GM21447 (cell line): ENCODE measurements at regions not wholly inside any gene's neighbourhood (a gene's known extent, or its start where the extent isn't known, plus 50 kb on each side); places are given as distances from the start of the nearest gene placed in this dataset.

Experiments used
- ATAC-seq: cut with Tn5 transposase; IDR thresholded peaks from one replicate; pipeline ENCODE4 v1.9.1; 2021; ENCODE audit not compliant: unreplicated experiment

DNA sequence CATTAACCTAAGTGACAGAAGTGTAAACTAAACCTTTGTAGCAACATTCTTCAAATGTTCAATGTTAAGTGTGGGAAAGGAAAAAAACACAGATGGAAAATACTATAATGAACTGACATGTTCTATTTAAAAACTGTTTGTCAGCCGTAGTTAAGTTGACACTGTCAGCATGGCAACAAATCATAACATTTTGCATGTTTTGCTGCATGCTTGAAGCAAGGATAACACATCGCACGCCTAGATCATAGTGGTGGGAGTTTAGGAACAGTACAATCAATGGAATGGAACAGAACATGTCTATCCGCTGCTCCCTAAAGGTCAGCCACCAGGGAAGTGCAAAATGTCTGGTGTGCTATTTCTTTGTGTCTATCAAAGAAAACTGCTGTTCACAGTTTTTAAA is 62.5 kb upstream of the ESRRG start:
- ATAC-seq = no peak

DNA sequence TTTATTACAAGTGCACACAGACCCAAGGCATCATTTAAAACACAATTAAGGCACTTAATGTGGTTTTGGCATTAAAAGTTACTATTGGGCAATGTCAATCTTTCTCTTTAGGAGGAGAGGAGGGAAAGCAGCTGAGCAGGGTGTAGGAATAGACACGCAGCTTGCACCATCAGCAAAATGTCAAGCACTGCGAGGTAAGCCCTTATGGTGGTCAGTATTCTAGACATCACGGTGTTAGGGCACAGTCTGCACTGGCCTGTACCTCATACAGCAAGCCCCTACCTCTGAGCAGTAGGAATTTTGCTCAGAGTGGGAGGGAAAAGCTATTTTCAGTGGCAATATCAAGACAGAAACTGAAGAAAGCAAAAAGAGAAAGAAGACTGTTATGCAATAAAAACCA is 62.0 kb upstream of the ESRRG start:
- no peak for ATAC-seq

DNA sequence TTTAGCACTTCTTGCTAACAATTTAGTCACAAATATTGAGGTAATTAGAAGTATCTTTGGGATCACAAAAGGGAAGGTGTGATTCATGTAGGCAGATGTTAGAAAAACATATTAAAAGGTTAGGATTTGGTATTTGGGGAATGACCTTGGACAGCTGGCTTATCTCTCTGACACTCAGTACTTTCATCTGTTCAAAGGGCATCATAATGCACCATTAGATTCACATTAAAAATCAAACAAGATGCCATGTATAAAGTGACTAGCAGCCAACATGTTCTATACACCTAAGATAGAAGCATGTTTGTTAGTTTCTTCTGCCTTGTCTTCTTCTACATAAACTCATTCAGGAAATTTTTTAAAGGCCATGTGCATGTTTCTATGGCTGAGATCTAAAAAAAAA is 56.5 kb upstream of the ESRRG start:
- no peak for ATAC-seq

DNA sequence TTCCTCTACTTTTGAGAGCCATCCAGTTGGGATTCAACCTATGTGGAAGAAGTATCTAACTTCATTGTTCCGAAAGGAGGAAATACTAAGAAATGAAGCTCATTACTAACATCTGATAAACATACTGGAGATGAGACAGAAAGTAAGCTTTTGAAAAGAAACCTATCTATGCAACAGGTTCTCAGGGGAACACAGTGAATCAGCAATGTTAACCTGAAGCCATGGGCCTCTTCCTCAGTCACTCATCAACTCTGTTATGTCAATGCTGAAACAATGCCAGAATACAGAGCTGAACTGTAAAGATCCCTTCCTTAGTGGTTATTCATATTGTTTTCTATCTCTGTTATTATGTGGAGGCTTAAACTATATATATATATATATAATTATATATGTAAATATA is 55.5 kb upstream of the ESRRG start:
- ATAC-seq = no peak

DNA sequence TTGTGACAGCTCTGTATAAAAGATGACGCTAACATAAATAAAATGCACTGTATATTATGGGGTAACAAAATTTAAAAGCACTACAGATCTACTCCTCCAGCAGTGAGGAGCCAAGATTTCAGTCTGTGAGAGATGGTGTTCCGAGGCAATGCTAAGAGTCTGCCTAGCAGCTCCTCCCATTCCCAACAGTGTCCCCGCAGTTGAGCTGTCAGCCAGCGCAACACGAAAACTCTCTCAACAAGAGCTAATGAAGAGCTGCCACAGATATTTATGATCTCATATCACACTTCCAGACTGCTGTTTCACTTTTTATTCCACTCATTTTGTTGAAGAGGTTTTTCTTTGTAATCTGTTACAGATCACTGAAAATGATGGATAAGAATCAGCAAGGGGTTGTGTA is 53.9 kb upstream of the ESRRG start:
- ATAC-seq = no peak
